Right lobe of liver (tissue), 4 donors: ENCODE measurements at regions not wholly inside any gene's neighbourhood (a gene's known extent, or its start where the extent isn't known, plus 50 kb on each side); places are given as distances from the start of the nearest gene placed in this dataset.

Experiments
- CTCF ChIP-seq, 4 donors: fragments of 200-600 bp in 3 of 4; fragments of 450-650 bp in 1 of 4; IDR thresholded peaks; one replicate each; pipeline versions ENCODE4 v1.5.1 to v1.8.0; 2016 to 2022; ENCODE audit warnings: antibody characterized with exemption in 4 of 4, mild to moderate bottlenecking in 2 of 4
- POLR2A ChIP-seq: fragments of 450-650 bp; IDR thresholded peaks from one replicate; pipeline ENCODE4 v1.6.1; 2017; ENCODE audit warnings: antibody characterized with exemption, mild to moderate bottlenecking
- donor health status: DM: no; HTN: no; CAD: no.
- donor health status: DM: no; HTN: no; CAD: no.
- donor health status: DM: no; HTN: yes; CAD: no.

- TF ChIP-seq CTCF (IDR thresholded peaks at IDR 0.05) (no peak), POLR2A (no peak)
These were observed 225.4 kb upstream of the PHYHIPL start for GRCh38 chr10:58951087-58951486.
